Coronary artery (tissue), 2 donors: ENCODE measurements at regions not wholly inside any gene's neighbourhood (a gene's known extent, or its start where the extent isn't known, plus 50 kb on each side); places are given as distances from the start of the nearest gene placed in this dataset.

Experiments
- DNase-seq: peaks from one replicate; pipeline ENCODE4 v3.0.0-alpha.2; 2017; ENCODE audit warnings: low spot score
- H3K27ac ChIP-seq, 2 donors: fragments of 200-600 bp; sonication (generic); one replicate each; pipeline ENCODE4 v1.5.1; 2016 to 2019
- H3K4me3 ChIP-seq: fragments of 200-600 bp; sonication (generic); 2 replicates; pipeline ENCODE4 v1.5.1; 2016; ENCODE audit warnings: mild to moderate bottlenecking, moderate library complexity
- TF ChIP-seq, protein P1 (sequence below): fragments of 200-600 bp; sonication (generic); IDR thresholded peaks from one replicate; pipeline ENCODE4 v1.5.1; 2019; ENCODE audit warnings: antibody characterized with exemption

DNA sequence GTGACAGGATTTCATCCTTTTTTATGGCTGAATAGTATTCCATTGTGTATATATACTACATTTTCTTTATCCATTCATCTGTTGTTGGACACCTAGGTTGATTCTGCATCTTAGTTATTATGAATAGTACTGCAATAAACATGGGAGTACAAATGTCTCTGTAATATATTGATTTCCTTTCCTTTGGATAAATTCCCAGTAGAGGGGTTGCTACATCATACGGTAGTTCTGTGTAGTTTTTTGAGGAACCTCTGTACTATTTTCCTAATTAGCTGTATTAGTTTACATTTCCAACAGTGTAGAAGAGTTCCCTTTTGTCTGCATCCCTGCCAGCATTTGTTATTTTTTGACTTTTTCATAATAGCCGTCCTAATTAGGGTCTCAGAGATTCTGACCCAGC lies 201.3 kb downstream of the GIPC2 start:
- Histone ChIP-seq H3K27ac (no peak overlapping the region), H3K4me3 (no peak overlapping the region)
- DNase-seq, result no peak
- TF ChIP-seq, protein P1, sequence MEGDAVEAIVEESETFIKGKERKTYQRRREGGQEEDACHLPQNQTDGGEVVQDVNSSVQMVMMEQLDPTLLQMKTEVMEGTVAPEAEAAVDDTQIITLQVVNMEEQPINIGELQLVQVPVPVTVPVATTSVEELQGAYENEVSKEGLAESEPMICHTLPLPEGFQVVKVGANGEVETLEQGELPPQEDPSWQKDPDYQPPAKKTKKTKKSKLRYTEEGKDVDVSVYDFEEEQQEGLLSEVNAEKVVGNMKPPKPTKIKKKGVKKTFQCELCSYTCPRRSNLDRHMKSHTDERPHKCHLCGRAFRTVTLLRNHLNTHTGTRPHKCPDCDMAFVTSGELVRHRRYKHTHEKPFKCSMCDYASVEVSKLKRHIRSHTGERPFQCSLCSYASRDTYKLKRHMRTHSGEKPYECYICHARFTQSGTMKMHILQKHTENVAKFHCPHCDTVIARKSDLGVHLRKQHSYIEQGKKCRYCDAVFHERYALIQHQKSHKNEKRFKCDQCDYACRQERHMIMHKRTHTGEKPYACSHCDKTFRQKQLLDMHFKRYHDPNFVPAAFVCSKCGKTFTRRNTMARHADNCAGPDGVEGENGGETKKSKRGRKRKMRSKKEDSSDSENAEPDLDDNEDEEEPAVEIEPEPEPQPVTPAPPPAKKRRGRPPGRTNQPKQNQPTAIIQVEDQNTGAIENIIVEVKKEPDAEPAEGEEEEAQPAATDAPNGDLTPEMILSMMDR, result no peak

DNA sequence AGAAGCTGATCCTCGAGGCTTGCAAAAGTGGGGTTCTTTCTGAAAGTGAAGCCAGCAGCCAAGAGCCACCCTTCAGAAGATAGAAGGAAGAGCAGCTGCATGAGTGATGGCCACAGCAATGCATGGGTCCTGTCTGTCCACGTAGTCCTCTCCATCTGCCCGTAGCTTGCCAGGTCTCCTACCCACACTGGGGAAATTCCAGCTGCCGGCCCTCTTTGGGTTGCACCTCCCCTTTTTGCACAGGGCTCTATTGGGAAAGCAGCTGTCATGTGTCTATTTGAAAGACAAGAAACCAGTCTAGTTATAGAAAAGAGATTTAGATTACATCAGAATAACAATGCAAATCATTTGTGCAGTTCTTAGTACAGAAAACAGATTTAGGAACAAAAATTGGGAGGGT lies 204.4 kb downstream of the GIPC2 start:
- TF ChIP-seq, protein P1, result no peak
- no peak for DNase-seq
- H3K27ac ChIP-seq, result no peak overlapping the region
- no peak overlapping the region for H3K4me3 ChIP-seq

DNA sequence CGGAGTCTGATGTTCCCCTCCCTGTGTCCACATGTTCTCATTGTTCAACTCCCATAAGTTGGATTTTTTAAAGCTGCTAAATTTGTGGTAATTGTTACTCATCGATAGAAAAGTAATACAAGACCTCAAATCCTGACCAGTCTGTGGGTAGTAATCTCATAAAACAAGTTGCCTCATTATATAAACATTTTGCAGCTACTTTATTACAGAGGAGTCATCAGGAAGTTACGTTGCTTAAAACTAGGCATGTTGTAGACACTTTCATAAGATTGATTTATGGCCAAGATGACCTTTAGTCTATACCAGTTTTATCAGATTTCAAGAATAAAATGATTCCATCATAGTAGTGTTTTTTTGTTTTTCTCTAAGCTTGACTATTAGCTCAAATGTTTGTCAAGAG lies 208.8 kb downstream of the GIPC2 start:
- no peak overlapping the region for H3K4me3 ChIP-seq
- DNase-seq, result no peak
- H3K27ac ChIP-seq, result no peak overlapping the region
- TF ChIP-seq, protein P1, result no peak

DNA sequence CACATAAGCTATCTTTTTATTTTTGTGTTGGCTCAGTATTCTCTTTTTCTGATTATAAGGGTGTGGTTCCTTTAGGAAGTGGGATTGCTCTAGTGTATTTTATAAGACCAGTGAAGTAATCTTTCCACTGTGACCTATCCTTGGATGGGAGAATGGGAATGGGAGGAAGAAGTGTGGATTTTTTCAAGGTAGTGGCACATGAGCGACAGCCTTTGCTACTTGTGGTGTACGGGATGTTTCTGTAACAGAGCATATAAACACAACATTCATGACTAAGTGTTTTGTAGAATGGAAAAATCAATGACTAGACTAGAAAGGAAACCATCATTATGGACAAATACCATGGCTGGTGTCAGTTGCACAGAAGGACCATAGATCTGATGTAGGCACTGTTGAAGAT lies 209.6 kb downstream of the GIPC2 start:
- H3K4me3 ChIP-seq, result no peak overlapping the region
- DNase-seq, result no peak
- TF ChIP-seq, protein P1, result no peak
- peak overlapping the region in 1 of 2 donors; percentile 48 for H3K27ac ChIP-seq

DNA sequence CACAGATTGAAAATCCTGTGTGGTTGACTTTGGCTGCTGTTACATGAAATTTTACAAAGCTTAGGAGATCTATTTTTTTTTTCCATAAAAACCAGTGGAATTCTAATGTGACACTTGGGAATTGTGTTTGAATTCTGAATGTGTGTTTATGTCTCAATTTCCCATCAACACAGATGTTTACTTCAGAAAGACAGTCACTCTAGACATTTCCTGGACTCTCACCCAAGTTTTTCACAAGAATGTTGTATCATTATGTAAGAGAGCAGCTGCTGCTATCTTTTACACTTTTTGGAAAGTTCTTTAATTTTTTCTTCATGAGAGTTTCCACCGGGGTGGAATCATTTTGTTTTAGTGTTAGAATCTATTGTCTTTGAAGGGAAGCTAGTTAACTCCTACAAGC lies 210.1 kb downstream of the GIPC2 start:
- TF ChIP-seq, protein P1, result no peak
- DNase-seq, result no peak
- Histone ChIP-seq H3K27ac (peak overlapping the region in 1 of 2 donors; percentile 48), H3K4me3 (no peak overlapping the region)

DNA sequence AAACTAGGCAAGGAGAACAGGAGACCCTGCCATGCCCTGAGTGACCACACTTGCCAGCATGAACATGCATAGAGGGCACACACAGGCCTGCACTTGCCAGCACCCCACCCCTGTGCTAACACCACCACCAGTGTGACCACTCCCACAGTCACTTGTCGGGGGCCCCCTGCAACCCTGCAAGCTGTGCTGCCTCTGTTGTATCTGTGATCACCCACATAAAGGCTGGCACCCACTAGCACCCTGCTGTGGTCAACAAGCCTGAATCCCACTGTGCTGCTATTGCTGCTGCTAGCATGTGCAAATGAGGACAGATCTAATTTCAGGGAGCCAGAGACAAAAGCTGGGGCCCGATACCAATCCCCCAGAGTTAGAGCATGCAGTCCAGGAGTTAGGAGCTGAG lies 217.7 kb downstream of the GIPC2 start:
- DNase-seq, result no peak
- Histone ChIP-seq H3K4me3 (no peak overlapping the region), H3K27ac (no peak overlapping the region)
- TF ChIP-seq, protein P1, result no peak

DNA sequence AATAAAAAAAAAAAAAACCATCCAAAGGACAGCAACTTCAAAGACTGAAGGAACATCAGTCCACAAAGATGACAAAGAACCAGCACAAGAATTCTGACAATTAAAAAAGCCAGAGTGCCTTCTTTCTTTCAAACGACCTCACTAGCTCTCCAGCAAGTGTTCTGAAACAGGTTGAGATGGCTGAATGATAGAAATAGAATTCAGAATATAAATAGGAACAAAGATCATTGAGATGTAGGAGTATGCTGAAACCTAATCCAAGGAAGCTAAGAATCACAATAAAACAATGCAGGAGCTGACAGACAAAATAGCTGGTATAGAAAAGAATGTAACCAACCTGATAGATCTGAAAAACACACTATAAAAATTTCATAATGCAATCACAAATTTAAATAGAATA lies 218.2 kb downstream of the GIPC2 start:
- Histone ChIP-seq H3K27ac (no peak overlapping the region), H3K4me3 (no peak overlapping the region)
- TF ChIP-seq, protein P1, result no peak
- DNase-seq, result no peak
